ENCODE measurements at regions not wholly inside any gene's neighbourhood (a gene's known extent, or its start where the extent isn't known, plus 50 kb on each side); places are given as distances from the start of the nearest gene placed in this dataset.
A peak's percentile ranks its signal among the peaks of the same experiment; 100 is the strongest.

GRCh38 chr18:40412410-40412809, 1542.6 kb upstream of the PIK3C3 start:
- no peak overlapping the region for H4K91ac ChIP-seq (ENCODE audit: low read length)
- no peak overlapping the region for H3K27ac ChIP-seq (ENCODE audit: low read length, poor library complexity, severe bottlenecking)
- no peak overlapping the region for H3K23ac ChIP-seq (ENCODE audit: low read length in 2 of 2)
- no peak overlapping the region for H2AFZ ChIP-seq (ENCODE audit: low read depth, low read length)
- no peak overlapping the region for H4K8ac ChIP-seq (ENCODE audit: low read length)
- H3K9ac ChIP-seq (ENCODE audit: low read length): no peak overlapping the region
- H3K79me1 ChIP-seq (replicated peaks; ENCODE audit: low read length, poor library complexity, severe bottlenecking): no peaks in the 10 kb centered on the region
- DNase-seq: no peak
- no peak overlapping the region for H2BK12ac ChIP-seq (ENCODE audit: low read length in 2 of 2)
- H3K18ac ChIP-seq (ENCODE audit: low read depth in 1 of 2, low read length in 2 of 2): no peak overlapping the region
- H2BK120ac ChIP-seq (ENCODE audit: low read depth, low read length): no peak overlapping the region
- no peak overlapping the region for H3K4me2 ChIP-seq (ENCODE audit: low read length, poor library complexity, severe bottlenecking)
- no peaks in the 10 kb centered on the region for H3K4me1 ChIP-seq (ENCODE audit: control insufficient read depth, insufficient read depth, low read depth, low read length)
- H3K4ac ChIP-seq (ENCODE audit: low read depth in 1 of 2, low read length in 2 of 2): no peak overlapping the region
- H3K14ac ChIP-seq (ENCODE audit: low read length in 2 of 2): no peak overlapping the region
- H2AK5ac ChIP-seq (ENCODE audit: low read length, severe bottlenecking): no peak overlapping the region
- H3K9me3 ChIP-seq (ENCODE audit: control insufficient read depth, low read length): no peaks in the 10 kb centered on the region
- WGBS: 67% methylated on average over 3 of the region's 3 CpGs
- no peaks in the 10 kb centered on the region for H3K36me3 ChIP-seq (ENCODE audit: control insufficient read depth in 1 of 2, insufficient read depth in 2 of 2, low read depth in 1 of 2, low read length in 2 of 2)
- no peak overlapping the region for H3K4me3 ChIP-seq (ENCODE audit: insufficient read depth in 1 of 2, low read depth in 1 of 2, low read length in 2 of 2)
- no peak overlapping the region for H2BK5ac ChIP-seq (ENCODE audit: low read depth, low read length, poor library complexity, severe bottlenecking)
- no peaks in the 10 kb centered on the region for H3K27me3 ChIP-seq (ENCODE audit: control insufficient read depth in 1 of 2, insufficient read depth in 1 of 2, low read length in 2 of 2)
- no peak overlapping the region for H2BK15ac ChIP-seq (ENCODE audit: low read depth, poor library complexity, severe bottlenecking)

- no peak overlapping the region for H2AFZ ChIP-seq (ENCODE audit: low read depth, low read length)
- H3K4me2 ChIP-seq (ENCODE audit: low read length, poor library complexity, severe bottlenecking): no peak overlapping the region
Measured at GRCh38 chr18:40407909-40408308, 1547.1 kb upstream of the PIK3C3 start.

GRCh38 chr18:40404284-40404683, 1550.8 kb upstream of the PIK3C3 start:
- no peak overlapping the region for H2AFZ ChIP-seq (ENCODE audit: low read depth, low read length)
- no peak for DNase-seq
- H2BK120ac ChIP-seq (ENCODE audit: low read depth, low read length): no peak overlapping the region
- H3K18ac ChIP-seq (ENCODE audit: low read depth in 1 of 2, low read length in 2 of 2): no peak overlapping the region
- H4K8ac ChIP-seq (ENCODE audit: low read length): no peak overlapping the region
- no peak overlapping the region for H2AK5ac ChIP-seq (ENCODE audit: low read length, severe bottlenecking)
- H3K27me3 ChIP-seq (ENCODE audit: control insufficient read depth in 1 of 2, insufficient read depth in 1 of 2, low read length in 2 of 2): no peaks in the 10 kb centered on the region
- no peaks in the 10 kb centered on the region for H3K36me3 ChIP-seq (ENCODE audit: control insufficient read depth in 1 of 2, insufficient read depth in 2 of 2, low read depth in 1 of 2, low read length in 2 of 2)
- no peaks in the 10 kb centered on the region for H3K9me3 ChIP-seq (ENCODE audit: control insufficient read depth, low read length)
- no peak overlapping the region for H3K4ac ChIP-seq (ENCODE audit: low read depth in 1 of 2, low read length in 2 of 2)
- H2BK5ac ChIP-seq (ENCODE audit: low read depth, low read length, poor library complexity, severe bottlenecking): no peak overlapping the region
- 100% methylated on average over 1 of the region's 1 CpG for WGBS
- no peak overlapping the region for H3K23ac ChIP-seq (ENCODE audit: low read length in 2 of 2)
- no peak overlapping the region for H3K4me2 ChIP-seq (ENCODE audit: low read length, poor library complexity, severe bottlenecking)
- no peak overlapping the region for H2BK15ac ChIP-seq (ENCODE audit: low read depth, poor library complexity, severe bottlenecking)
- no peak overlapping the region for H2BK12ac ChIP-seq (ENCODE audit: low read length in 2 of 2)
- no peak overlapping the region for H3K27ac ChIP-seq (ENCODE audit: low read length, poor library complexity, severe bottlenecking)
- no peaks in the 10 kb centered on the region for H3K79me1 ChIP-seq (replicated peaks; ENCODE audit: low read length, poor library complexity, severe bottlenecking)
- no peak overlapping the region for H3K4me3 ChIP-seq (ENCODE audit: insufficient read depth in 1 of 2, low read depth in 1 of 2, low read length in 2 of 2)
- H4K91ac ChIP-seq (ENCODE audit: low read length): no peak overlapping the region
- H3K9ac ChIP-seq (ENCODE audit: low read length): no peak overlapping the region
- H3K4me1 ChIP-seq (ENCODE audit: control insufficient read depth, insufficient read depth, low read depth, low read length): no peaks in the 10 kb centered on the region
- no peak overlapping the region for H3K14ac ChIP-seq (ENCODE audit: low read length in 2 of 2)

More at GRCh38 chr18:40407909-40408308, 1547.1 kb upstream of the PIK3C3 start:
- H3K36me3 ChIP-seq (ENCODE audit: control insufficient read depth in 1 of 2, insufficient read depth in 2 of 2, low read depth in 1 of 2, low read length in 2 of 2): no peaks in the 10 kb centered on the region
- WGBS: 60% methylated on average over 3 of the region's 3 CpGs
- H2BK12ac ChIP-seq (ENCODE audit: low read length in 2 of 2): no peak overlapping the region
- no peaks in the 10 kb centered on the region for H3K4me1 ChIP-seq (ENCODE audit: control insufficient read depth, insufficient read depth, low read depth, low read length)
- H3K18ac ChIP-seq (ENCODE audit: low read depth in 1 of 2, low read length in 2 of 2): no peak overlapping the region
- H3K9ac ChIP-seq (ENCODE audit: low read length): no peak overlapping the region
- H4K91ac ChIP-seq (ENCODE audit: low read length): no peak overlapping the region
- H2BK15ac ChIP-seq (ENCODE audit: low read depth, poor library complexity, severe bottlenecking): no peak overlapping the region
- no peaks in the 10 kb centered on the region for H3K27me3 ChIP-seq (ENCODE audit: control insufficient read depth in 1 of 2, insufficient read depth in 1 of 2, low read length in 2 of 2)
- H3K9me3 ChIP-seq (ENCODE audit: control insufficient read depth, low read length): no peaks in the 10 kb centered on the region
- no peak overlapping the region for H3K14ac ChIP-seq (ENCODE audit: low read length in 2 of 2)
- no peak overlapping the region for H2BK120ac ChIP-seq (ENCODE audit: low read depth, low read length)
- H3K79me1 ChIP-seq (replicated peaks; ENCODE audit: low read length, poor library complexity, severe bottlenecking): no peaks in the 10 kb centered on the region
- H3K4ac ChIP-seq (ENCODE audit: low read depth in 1 of 2, low read length in 2 of 2): no peak overlapping the region
- DNase-seq: peak; percentile 65
- no peak overlapping the region for H3K23ac ChIP-seq (ENCODE audit: low read length in 2 of 2)
- H3K27ac ChIP-seq (ENCODE audit: low read length, poor library complexity, severe bottlenecking): no peak overlapping the region
- no peak overlapping the region for H3K4me3 ChIP-seq (ENCODE audit: insufficient read depth in 1 of 2, low read depth in 1 of 2, low read length in 2 of 2)
- H4K8ac ChIP-seq (ENCODE audit: low read length): no peak overlapping the region
- H2AK5ac ChIP-seq (ENCODE audit: low read length, severe bottlenecking): no peak overlapping the region
- no peak overlapping the region for H2BK5ac ChIP-seq (ENCODE audit: low read depth, low read length, poor library complexity, severe bottlenecking)

DNA sequence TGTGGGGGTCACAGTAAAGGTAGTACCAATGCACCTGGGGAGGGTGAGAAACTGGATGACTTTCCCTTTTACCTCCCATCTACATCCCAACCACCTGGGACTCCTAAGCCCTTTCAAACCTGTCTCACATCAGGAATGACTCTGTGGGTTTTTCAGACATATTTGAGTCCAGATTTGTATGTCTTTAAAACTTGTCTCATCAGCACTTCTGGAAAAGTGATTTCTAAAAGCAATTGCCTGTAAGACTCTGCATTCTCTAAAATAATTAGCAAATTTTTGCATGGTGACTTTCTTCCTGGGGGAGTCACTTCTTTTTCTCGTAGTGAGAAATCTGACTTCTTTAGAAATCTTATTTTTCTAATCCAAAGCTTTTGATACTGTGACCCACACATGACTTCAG, 1553.0 kb upstream of the PIK3C3 start:
- H3K4ac ChIP-seq (ENCODE audit: low read depth in 1 of 2, low read length in 2 of 2): no peak overlapping the region
- H2BK5ac ChIP-seq (ENCODE audit: low read depth, low read length, poor library complexity, severe bottlenecking): no peak overlapping the region
- no peak overlapping the region for H2AFZ ChIP-seq (ENCODE audit: low read depth, low read length)
- H2BK120ac ChIP-seq (ENCODE audit: low read depth, low read length): no peak overlapping the region
- H4K91ac ChIP-seq (ENCODE audit: low read length): no peak overlapping the region
- H3K4me1 ChIP-seq (ENCODE audit: control insufficient read depth, insufficient read depth, low read depth, low read length): no peaks in the 10 kb centered on the region
- H3K36me3 ChIP-seq (ENCODE audit: control insufficient read depth in 1 of 2, insufficient read depth in 2 of 2, low read depth in 1 of 2, low read length in 2 of 2): no peaks in the 10 kb centered on the region
- H2AK5ac ChIP-seq (ENCODE audit: low read length, severe bottlenecking): no peak overlapping the region
- no peak overlapping the region for H3K18ac ChIP-seq (ENCODE audit: low read depth in 1 of 2, low read length in 2 of 2)
- H3K27me3 ChIP-seq (ENCODE audit: control insufficient read depth in 1 of 2, insufficient read depth in 1 of 2, low read length in 2 of 2): no peaks in the 10 kb centered on the region
- no peak overlapping the region for H3K4me3 ChIP-seq (ENCODE audit: insufficient read depth in 1 of 2, low read depth in 1 of 2, low read length in 2 of 2)
- no peak overlapping the region for H2BK15ac ChIP-seq (ENCODE audit: low read depth, poor library complexity, severe bottlenecking)
- H3K79me1 ChIP-seq (replicated peaks; ENCODE audit: low read length, poor library complexity, severe bottlenecking): no peaks in the 10 kb centered on the region
- H3K23ac ChIP-seq (ENCODE audit: low read length in 2 of 2): no peak overlapping the region
- no peak overlapping the region for H4K8ac ChIP-seq (ENCODE audit: low read length)
- no peaks in the 10 kb centered on the region for H3K9me3 ChIP-seq (ENCODE audit: control insufficient read depth, low read length)
- no peak overlapping the region for H3K4me2 ChIP-seq (ENCODE audit: low read length, poor library complexity, severe bottlenecking)
- no peak overlapping the region for H3K9ac ChIP-seq (ENCODE audit: low read length)
- H2BK12ac ChIP-seq (ENCODE audit: low read length in 2 of 2): no peak overlapping the region
- no peak for DNase-seq
- 88% methylated on average over 1 of the region's 1 CpG for WGBS
- H3K14ac ChIP-seq (ENCODE audit: low read length in 2 of 2): no peak overlapping the region
- H3K27ac ChIP-seq (ENCODE audit: low read length, poor library complexity, severe bottlenecking): no peak overlapping the region
